ENCODE measurements at regions not wholly inside any gene's neighbourhood (a gene's known extent, or its start where the extent isn't known, plus 50 kb on each side); places are given as distances from the start of the nearest gene placed in this dataset.

GRCh38 chr17:77767148-77767547 is 191.4 kb upstream of the TNRC6C start:
- no peak for DNase-seq (ENCODE audit: extremely low read depth, low read depth)
- TF ChIP-seq, protein P1, sequence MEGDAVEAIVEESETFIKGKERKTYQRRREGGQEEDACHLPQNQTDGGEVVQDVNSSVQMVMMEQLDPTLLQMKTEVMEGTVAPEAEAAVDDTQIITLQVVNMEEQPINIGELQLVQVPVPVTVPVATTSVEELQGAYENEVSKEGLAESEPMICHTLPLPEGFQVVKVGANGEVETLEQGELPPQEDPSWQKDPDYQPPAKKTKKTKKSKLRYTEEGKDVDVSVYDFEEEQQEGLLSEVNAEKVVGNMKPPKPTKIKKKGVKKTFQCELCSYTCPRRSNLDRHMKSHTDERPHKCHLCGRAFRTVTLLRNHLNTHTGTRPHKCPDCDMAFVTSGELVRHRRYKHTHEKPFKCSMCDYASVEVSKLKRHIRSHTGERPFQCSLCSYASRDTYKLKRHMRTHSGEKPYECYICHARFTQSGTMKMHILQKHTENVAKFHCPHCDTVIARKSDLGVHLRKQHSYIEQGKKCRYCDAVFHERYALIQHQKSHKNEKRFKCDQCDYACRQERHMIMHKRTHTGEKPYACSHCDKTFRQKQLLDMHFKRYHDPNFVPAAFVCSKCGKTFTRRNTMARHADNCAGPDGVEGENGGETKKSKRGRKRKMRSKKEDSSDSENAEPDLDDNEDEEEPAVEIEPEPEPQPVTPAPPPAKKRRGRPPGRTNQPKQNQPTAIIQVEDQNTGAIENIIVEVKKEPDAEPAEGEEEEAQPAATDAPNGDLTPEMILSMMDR (IDR thresholded peaks at IDR 0.05; ENCODE audit: low read depth, low read length), result no peak

- no peak for DNase-seq (ENCODE audit: extremely low read depth, low read depth)
Observed at GRCh38 chr17:77768248-77768852, 190.2 kb upstream of the TNRC6C start.

GRCh38 chr17:77769215-77769614 is 189.3 kb upstream of the TNRC6C start:
- TF ChIP-seq, protein P1 (IDR thresholded peaks at IDR 0.05; ENCODE audit: low read depth, low read length), result no peak
- DNase-seq (ENCODE audit: extremely low read depth, low read depth), result no peak

More at GRCh38 chr17:77768248-77768852, 190.2 kb upstream of the TNRC6C start:
- TF ChIP-seq, protein P1 (IDR thresholded peaks at IDR 0.05; ENCODE audit: low read depth, low read length), result no peak

- TF ChIP-seq, protein P1 (IDR thresholded peaks at IDR 0.05; ENCODE audit: low read depth, low read length), result no peak
- DNase-seq (ENCODE audit: extremely low read depth, low read depth), result no peak
Observed at GRCh38 chr17:77769762-77770161, 188.7 kb upstream of the TNRC6C start.

DNA sequence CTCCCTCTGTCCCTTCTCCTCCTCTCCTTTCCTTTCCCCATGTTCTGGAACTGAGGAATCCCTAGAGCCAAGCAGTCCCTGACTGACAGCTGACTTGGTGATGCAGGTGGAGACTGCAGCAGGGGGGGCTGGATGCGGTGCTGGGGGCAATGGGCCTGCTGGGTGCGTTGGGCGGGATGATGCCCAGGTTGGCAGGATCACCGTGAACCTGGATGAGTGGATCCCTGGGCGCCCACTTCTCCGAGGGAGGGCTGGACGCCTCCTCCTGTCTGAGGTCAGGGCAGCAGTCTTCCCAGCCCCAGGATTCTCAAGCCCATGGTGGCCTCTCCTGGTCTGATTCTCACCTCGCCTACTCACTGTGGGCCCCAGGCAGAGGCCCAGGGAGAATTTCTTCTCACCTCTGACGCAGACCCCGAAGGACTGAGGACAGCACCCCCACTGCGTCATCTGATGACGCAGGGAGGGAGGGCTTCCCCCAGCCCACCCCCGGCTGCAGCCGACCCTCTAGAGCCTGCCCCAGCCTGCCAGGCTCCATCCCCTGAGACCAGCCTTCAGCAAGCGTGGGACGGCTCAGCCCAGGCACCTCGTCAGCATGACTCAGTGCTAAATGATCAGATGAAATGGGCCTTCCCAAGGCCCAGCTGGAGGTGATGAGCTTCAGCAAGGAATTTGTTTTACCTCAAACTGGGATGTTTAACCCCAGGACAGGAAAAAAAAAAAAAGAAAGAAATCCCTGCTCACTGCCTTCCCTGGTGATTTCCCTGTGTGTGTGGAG is 188.0 kb upstream of the TNRC6C start:
- TF ChIP-seq, protein P1 (IDR thresholded peaks at IDR 0.05; ENCODE audit: low read depth, low read length), result no peak
- DNase-seq (ENCODE audit: extremely low read depth, low read depth), result no peak

DNA sequence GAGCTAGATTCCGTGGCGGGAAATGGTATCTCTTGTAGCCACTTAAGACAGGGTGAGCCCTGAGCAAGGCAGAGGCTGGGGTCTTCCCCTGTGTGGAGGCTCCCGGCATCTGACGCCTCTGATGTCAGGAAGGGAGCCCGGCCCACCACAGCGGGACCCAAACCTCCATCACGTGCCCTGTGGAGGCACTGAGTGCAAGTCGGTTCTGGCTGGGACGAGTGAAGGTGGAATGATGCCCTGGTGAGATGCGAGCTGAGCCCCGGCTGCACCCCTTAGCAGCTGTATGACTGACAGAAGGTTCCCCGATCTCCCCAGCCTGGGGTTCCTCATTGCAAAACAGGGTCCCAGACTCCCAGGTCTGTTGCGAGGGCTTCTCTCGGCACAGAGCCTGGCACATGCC is 187.4 kb upstream of the TNRC6C start:
- DNase-seq (ENCODE audit: extremely low read depth, low read depth), result no peak
- TF ChIP-seq, protein P1 (IDR thresholded peaks at IDR 0.05; ENCODE audit: low read depth, low read length), result no peak

DNA sequence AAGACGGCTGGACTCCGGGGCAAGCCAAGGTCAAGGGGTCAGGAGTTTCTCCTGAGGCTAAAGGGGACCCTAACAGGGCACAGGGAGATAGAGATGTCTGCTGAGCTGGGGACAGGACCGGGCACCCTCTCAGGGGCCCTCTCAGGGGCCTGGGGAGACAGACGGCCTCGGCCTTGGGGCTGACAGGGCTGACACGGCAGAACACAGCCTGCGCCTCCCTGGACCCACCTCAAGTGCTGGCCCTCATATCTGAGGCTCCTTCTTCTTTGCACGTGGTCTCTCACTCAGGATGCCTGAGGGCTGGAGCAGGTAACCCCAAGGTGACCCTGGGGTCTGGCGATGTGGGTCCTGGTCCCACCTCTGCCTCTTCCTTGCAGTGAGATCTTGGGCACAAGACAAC is 186.9 kb upstream of the TNRC6C start:
- no peak for DNase-seq (ENCODE audit: extremely low read depth, low read depth)
- TF ChIP-seq, protein P1 (IDR thresholded peaks at IDR 0.05; ENCODE audit: low read depth, low read length), result no peak

All from AG09319 (cell line).